Gastrocnemius medialis (tissue), 4 donors: ENCODE measurements at regions not wholly inside any gene's neighbourhood (a gene's known extent, or its start where the extent isn't known, plus 50 kb on each side); places are given as distances from the start of the nearest gene placed in this dataset.
"Not testable (repeated sequence)": the region's sequence is repeated elsewhere in the genome, so short reads cannot be mapped to it uniquely, and the experiment has no call there.

Experiments used
- ATAC-seq, 2 donors: fragments of 150-250 bp; one replicate each; pipeline ENCODE4 v1.9.1; 2016
- DNase-seq, 2 donors: peaks; one replicate each; pipeline ENCODE4 v3.0.0-alpha.2; 2019
- H3K27ac ChIP-seq, 4 donors: fragments of 200-600 bp; sonication (generic); 1 replicate in 1 of 4; 2 replicates in 3 of 4; pipeline ENCODE4 v1.5.1; 2016 to 2018; ENCODE audit warnings: mild to moderate bottlenecking in 2 of 4, moderate library complexity in 1 of 4
- H3K27me3 ChIP-seq, 3 donors: fragments of 200-600 bp; sonication (generic) in 2 of 3; 1 replicate in 1 of 3; 2 replicates in 2 of 3; pipeline versions ENCODE4 v1.5.1 to v1.6.0; 2016 to 2019; ENCODE audit warnings: mild to moderate bottlenecking in 1 of 3, moderate library complexity in 1 of 3
- H3K36me3 ChIP-seq, 2 donors: fragments of 200-600 bp; sonication (generic) in 1 of 2; one replicate each; pipeline ENCODE4 v1.5.1; 2017 to 2018
- H3K4me1 ChIP-seq, 2 donors: fragments of 200-600 bp; sonication (generic) in 1 of 2; one replicate each; pipeline ENCODE4 v1.5.1; 2016 to 2017; ENCODE audit warnings: mild to moderate bottlenecking in 2 of 2
- H3K4me3 ChIP-seq, 4 donors: fragments of 200-600 bp; sonication (generic) in 3 of 4; 1 replicate in 1 of 4; 2 replicates in 3 of 4; pipeline ENCODE4 v1.5.1; 2016 to 2019; ENCODE audit warnings: mild to moderate bottlenecking in 2 of 4
- H3K9me3 ChIP-seq, 3 donors: fragments of 200-600 bp; sonication (generic) in 2 of 3; 1 replicate in 1 of 3; 2 replicates in 2 of 3; pipeline ENCODE4 v1.5.1; 2016 to 2019
- CTCF ChIP-seq, 5 experiments: fragments of 450-650 bp in 3 of 5; fragments of 200-600 bp in 2 of 5; sonication (generic) in 2 of 5; IDR thresholded peaks in 4 of 5; conservative IDR thresholded peaks in 1 of 5; 1 replicate in 4 of 5; 2 replicates in 1 of 5; pipeline ENCODE4 v1.5.1; 2016 to 2019; ENCODE audit warnings: antibody characterized with exemption in 5 of 5, mild to moderate bottlenecking in 3 of 5, moderate library complexity in 3 of 5
- POLR2A ChIP-seq, 2 donors: fragments of 450-650 bp; IDR thresholded peaks; one replicate each; pipeline ENCODE4 v1.6.1; 2017; ENCODE audit warnings: antibody characterized with exemption in 2 of 2, mild to moderate bottlenecking in 2 of 2, moderate library complexity in 2 of 2
- in situ Hi-C, 4 donors: fragments of 200-750 bp; cut with MboI; loops; one replicate each; pipeline versions ENCODE4 v1.15.0 to v1.8.0; 2017; ENCODE audit warnings: low sequenced_read_pairs in 4 of 4
- intact Hi-C: fragments of 100-400 bp; cut with DNase I; formaldehyde crosslinking; loops from one replicate; pipeline ENCODE4 v1.15.1; 2023; ENCODE audit warnings: low total_unique reads

GRCh38 chr6:85130743-85131142, 319.1 kb upstream of the NT5E start:
- H3K36me3 ChIP-seq, result no peaks in the 10 kb centered on the region
- H3K27me3 ChIP-seq, result no peaks in the 10 kb centered on the region
- no peaks in the 10 kb centered on the region for H3K4me1 ChIP-seq
- no peak for ATAC-seq
- DNase-seq, result no peak
- no peaks in the 10 kb centered on the region for H3K9me3 ChIP-seq
- TF ChIP-seq CTCF (IDR thresholded peaks at IDR 0.05 in 4 of 5, conservative IDR thresholded peaks at IDR 0.05 in 1 of 5), result no peak
- TF ChIP-seq POLR2A (IDR thresholded peaks at IDR 0.05), result no peak
- in situ Hi-C loops (no loop called here), intact Hi-C loops (no loop called here)
- H3K4me3 ChIP-seq, result no peak overlapping the region
- H3K27ac ChIP-seq, result no peak overlapping the region

GRCh38 chr6:85129881-85130280, 320.0 kb upstream of the NT5E start:
- H3K9me3 ChIP-seq, result no peaks in the 10 kb centered on the region
- H3K4me1 ChIP-seq, result no peaks in the 10 kb centered on the region
- no peaks in the 10 kb centered on the region for H3K27me3 ChIP-seq
- no peaks in the 10 kb centered on the region for H3K36me3 ChIP-seq
- no peak for TF ChIP-seq CTCF (IDR thresholded peaks at IDR 0.05 in 4 of 5, conservative IDR thresholded peaks at IDR 0.05 in 1 of 5)
- TF ChIP-seq POLR2A (IDR thresholded peaks at IDR 0.05), result no peak
- ATAC-seq, result no peak
- DNase-seq, result no peak
- intact Hi-C loops (no loop called here), in situ Hi-C loops (no loop called here)
- H3K4me3 ChIP-seq, result no peak overlapping the region
- no peak overlapping the region for H3K27ac ChIP-seq

- DNase-seq (no peak), ATAC-seq (no peak)
- no peak overlapping the region for H3K4me3 ChIP-seq
- H3K9me3 ChIP-seq, result no peaks in the 10 kb centered on the region
- H3K4me1 ChIP-seq, result no peaks in the 10 kb centered on the region
- intact Hi-C loops (no loop called here), in situ Hi-C loops (no loop called here)
- no peaks in the 10 kb centered on the region for H3K27me3 ChIP-seq
- TF ChIP-seq POLR2A (IDR thresholded peaks at IDR 0.05) (no peak), CTCF (IDR thresholded peaks at IDR 0.05 in 4 of 5, conservative IDR thresholded peaks at IDR 0.05 in 1 of 5) (no peak)
- H3K27ac ChIP-seq, result no peak overlapping the region
- no peaks in the 10 kb centered on the region for H3K36me3 ChIP-seq
Measured at GRCh38 chr6:85128781-85129180, 321.1 kb upstream of the NT5E start.

- H3K27ac ChIP-seq, H3K4me3 ChIP-seq, DNase-seq, ATAC-seq, H3K9me3 ChIP-seq, H3K36me3 ChIP-seq, in situ Hi-C loops, H3K4me1 ChIP-seq, H3K27me3 ChIP-seq, intact Hi-C loops: not testable (repeated sequence)
Measured at GRCh38 chr6:85128256-85128655, 321.6 kb upstream of the NT5E start.

GRCh38 chr6:85127696-85128243, 322.1 kb upstream of the NT5E start:
- DNase-seq (no peak), ATAC-seq (no peak)
- in situ Hi-C loops (no loop called here), intact Hi-C loops (no loop called here)
- H3K36me3 ChIP-seq, result no peaks in the 10 kb centered on the region
- no peaks in the 10 kb centered on the region for H3K27me3 ChIP-seq
- no peaks in the 10 kb centered on the region for H3K4me1 ChIP-seq
- no peaks in the 10 kb centered on the region for H3K9me3 ChIP-seq
- no peak overlapping the region for H3K27ac ChIP-seq
- no peak for TF ChIP-seq CTCF (IDR thresholded peaks at IDR 0.05 in 4 of 5, conservative IDR thresholded peaks at IDR 0.05 in 1 of 5)
- TF ChIP-seq POLR2A (IDR thresholded peaks at IDR 0.05), result no peak
- no peak overlapping the region for H3K4me3 ChIP-seq
